GM12873 (cell line): ENCODE measurements at regions not wholly inside any gene's neighbourhood (a gene's known extent, or its start where the extent isn't known, plus 50 kb on each side); places are given as distances from the start of the nearest gene placed in this dataset.

Experiments
- TF ChIP-seq, protein P1 (sequence below): IDR thresholded peaks from 2 replicates; pipeline ENCODE4 v1.5.1; 2012; ENCODE audit warnings: low read depth, mild to moderate bottlenecking, moderate library complexity, low read length, control low read depth; ENCODE audit not compliant: insufficient read depth; ENCODE audit errors: missing control alignments

DNA sequence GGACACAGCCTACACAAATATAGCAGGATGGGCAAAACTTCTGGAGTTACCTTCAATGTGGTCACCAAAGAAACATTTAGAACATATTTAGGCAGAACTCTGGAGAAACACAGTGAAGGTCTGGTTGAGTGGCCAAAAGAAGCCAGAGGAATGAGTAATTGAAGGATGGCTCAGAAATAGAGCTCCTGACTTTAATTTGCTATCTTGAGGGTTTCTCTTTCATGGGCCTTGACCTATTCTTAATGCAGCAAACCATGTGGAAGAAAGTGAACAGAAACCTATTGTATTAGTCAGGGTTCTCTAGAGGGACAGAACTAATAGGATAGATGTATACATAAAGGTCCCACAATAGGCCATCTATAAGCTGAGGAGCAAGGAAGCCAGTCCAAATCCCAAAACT is 650.5 kb downstream of the ACTL7B start:
- TF ChIP-seq, protein P1, sequence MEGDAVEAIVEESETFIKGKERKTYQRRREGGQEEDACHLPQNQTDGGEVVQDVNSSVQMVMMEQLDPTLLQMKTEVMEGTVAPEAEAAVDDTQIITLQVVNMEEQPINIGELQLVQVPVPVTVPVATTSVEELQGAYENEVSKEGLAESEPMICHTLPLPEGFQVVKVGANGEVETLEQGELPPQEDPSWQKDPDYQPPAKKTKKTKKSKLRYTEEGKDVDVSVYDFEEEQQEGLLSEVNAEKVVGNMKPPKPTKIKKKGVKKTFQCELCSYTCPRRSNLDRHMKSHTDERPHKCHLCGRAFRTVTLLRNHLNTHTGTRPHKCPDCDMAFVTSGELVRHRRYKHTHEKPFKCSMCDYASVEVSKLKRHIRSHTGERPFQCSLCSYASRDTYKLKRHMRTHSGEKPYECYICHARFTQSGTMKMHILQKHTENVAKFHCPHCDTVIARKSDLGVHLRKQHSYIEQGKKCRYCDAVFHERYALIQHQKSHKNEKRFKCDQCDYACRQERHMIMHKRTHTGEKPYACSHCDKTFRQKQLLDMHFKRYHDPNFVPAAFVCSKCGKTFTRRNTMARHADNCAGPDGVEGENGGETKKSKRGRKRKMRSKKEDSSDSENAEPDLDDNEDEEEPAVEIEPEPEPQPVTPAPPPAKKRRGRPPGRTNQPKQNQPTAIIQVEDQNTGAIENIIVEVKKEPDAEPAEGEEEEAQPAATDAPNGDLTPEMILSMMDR: no peak

DNA sequence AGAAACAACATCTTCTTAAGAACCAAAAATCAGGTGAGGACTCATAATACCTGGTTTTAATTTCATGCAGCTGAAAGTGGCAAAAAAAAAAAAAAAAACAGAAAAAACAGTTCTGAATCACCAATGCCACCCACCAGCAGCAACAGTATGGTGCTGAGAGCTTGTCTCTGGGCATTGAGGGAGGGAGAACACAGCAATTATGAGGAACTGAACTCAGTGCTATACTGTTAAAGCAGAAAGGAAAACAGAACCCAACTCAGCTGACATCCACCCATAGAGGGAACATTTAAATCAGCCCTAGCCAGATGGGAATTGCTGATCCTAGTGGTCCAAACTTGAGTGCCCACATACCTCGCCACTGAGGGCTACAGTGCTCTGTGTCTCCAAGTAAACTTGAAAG is 657.9 kb downstream of the ACTL7B start:
- TF ChIP-seq, protein P1: no peak

DNA sequence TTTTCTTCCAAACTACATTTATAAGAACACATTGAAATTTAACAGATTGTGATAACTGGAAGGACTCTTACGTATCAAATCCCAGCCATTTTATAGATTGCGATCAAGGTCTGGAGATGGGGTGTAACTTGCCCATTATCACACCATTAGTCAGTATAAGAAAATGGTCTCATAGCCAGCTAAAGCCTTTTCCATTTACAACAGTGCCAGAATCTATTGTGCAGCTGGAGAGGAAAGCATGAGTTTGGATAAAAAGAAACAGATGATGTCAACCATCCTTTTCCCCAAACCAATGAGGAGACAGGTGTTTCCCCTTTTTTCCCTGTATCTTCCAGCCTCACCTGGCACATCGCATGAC is 658.8 kb downstream of the ACTL7B start:
- TF ChIP-seq, protein P1: no peak

DNA sequence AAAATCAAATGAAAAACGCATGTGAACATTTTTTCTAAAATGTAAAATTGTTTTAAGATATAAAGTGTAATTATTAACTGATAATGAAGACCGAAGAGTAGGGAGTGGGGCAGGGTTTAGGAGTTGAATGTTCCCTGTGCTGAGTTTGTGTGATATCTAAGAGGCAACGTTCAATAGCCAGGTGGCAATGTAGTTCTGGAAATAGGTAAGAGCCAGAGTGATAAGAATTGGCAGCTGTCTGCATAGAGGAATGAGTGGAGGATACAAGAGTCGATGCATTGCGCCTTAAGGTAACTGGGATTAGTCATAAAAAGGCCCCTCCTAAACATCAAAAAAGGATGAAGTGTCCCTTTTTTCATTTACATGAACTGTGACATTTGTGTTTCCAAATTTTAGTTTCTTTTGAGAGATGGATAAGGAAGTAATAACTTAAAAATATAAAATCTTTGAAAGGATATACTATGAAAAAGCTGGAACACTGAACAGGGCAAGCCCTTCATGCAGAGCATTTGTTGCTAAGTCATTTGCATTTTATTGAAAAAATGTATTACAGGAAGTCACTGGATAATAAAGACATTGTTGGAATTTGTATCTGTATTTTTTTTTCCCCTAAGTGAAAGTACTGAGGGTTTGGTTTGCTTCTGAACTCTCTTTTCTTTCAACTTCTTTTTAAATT is 659.3 kb downstream of the ACTL7B start:
- TF ChIP-seq, protein P1: no peak

DNA sequence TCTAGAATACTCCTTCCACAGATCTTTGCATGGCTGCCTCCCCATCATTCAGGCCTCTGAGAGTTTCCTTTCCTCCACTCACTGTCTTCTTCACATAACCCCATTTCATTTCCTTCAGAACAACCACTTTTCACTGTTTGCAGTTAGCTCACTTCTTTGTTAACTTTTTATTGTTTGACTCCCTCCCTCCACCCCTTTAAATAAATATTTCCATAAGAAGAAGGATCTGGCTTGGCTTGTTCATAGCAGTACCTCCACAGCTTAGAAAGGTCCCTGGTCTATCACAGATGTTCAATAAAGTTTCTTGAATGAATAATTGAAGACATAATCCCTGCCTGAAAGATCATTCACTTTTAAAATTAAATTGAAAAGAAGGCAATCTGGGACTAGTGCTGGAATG is 661.6 kb downstream of the ACTL7B start:
- TF ChIP-seq, protein P1: no peak

DNA sequence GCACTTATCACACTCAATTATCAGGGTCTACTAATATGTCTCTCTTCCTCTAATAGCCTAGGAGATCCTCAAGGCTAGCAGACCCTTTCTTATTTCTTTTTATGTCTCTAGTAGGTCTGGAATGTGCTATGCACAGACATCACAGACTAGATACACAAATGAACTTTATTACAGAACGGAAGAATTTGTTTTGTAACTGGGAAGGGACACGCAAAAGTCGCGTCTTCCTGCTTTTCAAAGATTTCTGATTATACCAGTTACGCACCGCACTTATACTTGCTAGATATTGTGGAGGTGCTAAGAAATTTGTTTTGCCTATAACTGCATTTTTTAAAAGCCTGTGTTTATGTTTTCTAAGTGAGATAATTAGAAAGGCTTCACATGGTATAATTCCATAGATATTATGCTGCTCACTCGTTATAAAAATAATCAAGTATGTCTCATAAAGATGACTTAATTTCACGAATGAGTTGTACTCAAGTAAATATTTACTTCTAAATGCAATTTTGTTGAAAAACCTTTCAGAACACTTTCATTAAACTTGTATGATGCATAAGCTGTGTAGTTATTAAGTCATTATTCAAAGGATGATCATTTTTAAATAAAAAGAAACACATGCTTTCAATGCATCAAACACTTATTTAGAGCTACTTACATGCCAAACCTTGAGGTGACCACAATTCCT is 662.6 kb downstream of the ACTL7B start:
- TF ChIP-seq, protein P1: no peak

DNA sequence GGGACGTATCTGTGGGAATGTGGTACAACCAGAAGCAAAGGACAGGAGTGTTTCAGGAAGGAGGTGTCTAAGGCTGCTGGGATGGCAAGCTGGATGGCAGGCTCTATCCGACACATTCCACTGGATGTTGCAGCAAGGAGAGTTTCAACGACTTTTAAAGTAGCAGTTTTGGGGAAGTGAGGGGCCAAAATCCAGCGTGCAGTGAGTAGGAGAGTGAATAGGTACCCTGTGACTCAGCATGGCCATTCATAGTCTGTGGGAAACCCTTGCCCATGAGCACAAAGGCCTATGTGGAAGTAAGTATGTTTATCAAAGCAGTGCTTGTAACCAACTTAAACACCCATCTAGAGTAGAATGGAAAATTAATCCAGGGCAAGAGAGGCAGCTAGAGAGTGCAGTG is 664.7 kb downstream of the ACTL7B start:
- TF ChIP-seq, protein P1: no peak
